ENCODE measurements at regions not wholly inside any gene's neighbourhood (a gene's known extent, or its start where the extent isn't known, plus 50 kb on each side); places are given as distances from the start of the nearest gene placed in this dataset.

- Mint-ChIP-seq H3K4me3 (no peak overlapping the region), H3K4me1 (no peaks in the 10 kb centered on the region), H3K27me3 (ENCODE audit: low read depth) (no peaks in the 10 kb centered on the region; the same call in 1 of the 2 replicates), H3K27ac (no peak overlapping the region), H3K36me3 (ENCODE audit: insufficient read depth in 1 of 3, low read depth in 3 of 3) (no peaks in the 10 kb centered on the region; a peak in 3 of 7 replicates), H3K9me3 (no peaks in the 10 kb centered on the region; a peak in 1 of 5 replicates)
- H4K5ac ChIP-seq (ENCODE audit: insufficient read length, low read depth, low read length): no peak overlapping the region
- no peak overlapping the region for H4K8ac ChIP-seq (replicated peaks; ENCODE audit: insufficient read length, low read depth, low read length)
- H3K18ac ChIP-seq (ENCODE audit: insufficient read length, low read depth, low read length): no peak overlapping the region
- no peak overlapping the region for H3K27ac ChIP-seq (ENCODE audit: insufficient read length, low read depth, low read length)
- H3K9me3 ChIP-seq (ENCODE audit: control insufficient read depth, low read depth, low read length): no peaks in the 10 kb centered on the region
- H3K23ac ChIP-seq (ENCODE audit: insufficient read length, low read depth, low read length): no peak overlapping the region
- H2AK5ac ChIP-seq (ENCODE audit: insufficient read length, low read length): no peak overlapping the region
- H3K4ac ChIP-seq (ENCODE audit: low read depth, low read length): no peak overlapping the region
- no peaks in the 10 kb centered on the region for H4K20me1 ChIP-seq (ENCODE audit: control insufficient read depth, insufficient read depth, insufficient read length)
- H3K4me1 ChIP-seq (ENCODE audit: insufficient read depth, low read length): no peaks in the 10 kb centered on the region
- no peak overlapping the region for H3K4me2 ChIP-seq (ENCODE audit: insufficient read depth, insufficient read length, low read length)
- H2BK5ac ChIP-seq (ENCODE audit: insufficient read length, low read length): no peak overlapping the region
- H3T11ph ChIP-seq (ENCODE audit: low read length): no peak overlapping the region
- H2BK15ac ChIP-seq (ENCODE audit: low read depth, low read length): no peak overlapping the region
- no peak overlapping the region for H4K91ac ChIP-seq (ENCODE audit: insufficient read length, low read depth, low read length)
- H3K27me3 ChIP-seq (ENCODE audit: insufficient read depth, low read length): no peaks in the 10 kb centered on the region
- H2BK12ac ChIP-seq (ENCODE audit: insufficient read length, low read depth, low read length): no peak overlapping the region
- no peaks in the 10 kb centered on the region for H3K79me2 ChIP-seq (ENCODE audit: insufficient read depth, low read length)
- WGBS (ENCODE audit: extremely low coverage, insufficient read length, low lambda C conversion rate): no CpG with 5 or more reads among the region's 3 CpGs
- no peak overlapping the region for H3K56ac ChIP-seq (ENCODE audit: insufficient read length, low read depth, low read length)
- H3K9ac ChIP-seq (ENCODE audit: extremely low read depth, insufficient read length, low read length): no peak overlapping the region
- H3K23me2 ChIP-seq (ENCODE audit: insufficient read length, low read depth, low read length, poor library complexity, severe bottlenecking): no peaks in the 10 kb centered on the region
- H2BK20ac ChIP-seq (ENCODE audit: low read depth, low read length, poor library complexity, severe bottlenecking): no peak overlapping the region
- DNase-seq: no peak
- no peak overlapping the region for H2AFZ ChIP-seq (ENCODE audit: low read length)
- H3K79me1 ChIP-seq (ENCODE audit: insufficient read depth, low read depth, low read length, poor library complexity, severe bottlenecking): no peaks in the 10 kb centered on the region
- no peak for TF ChIP-seq CTCF (conservative IDR thresholded peaks at IDR 0.05)
- H3K14ac ChIP-seq (ENCODE audit: insufficient read depth, low read length): no peak overlapping the region
- H2BK120ac ChIP-seq (ENCODE audit: low read depth, low read length, poor library complexity, severe bottlenecking): no peak overlapping the region
These were observed 217.3 kb upstream of the KLF4 start for GRCh38 chr9:107706701-107707427.
